COLO668 (cell line): ENCODE measurements at regions not wholly inside any gene's neighbourhood (a gene's known extent, or its start where the extent isn't known, plus 50 kb on each side); places are given as distances from the start of the nearest gene placed in this dataset.

Source experiments
- DNase-seq: peaks from one replicate; lab custom pipeline; 2025; ENCODE audit not compliant: unreplicated experiment; lab: John Stamatoyannopoulos, UW

- no peak for DNase-seq
These were observed 630.2 kb upstream of the CADM1 start for GRCh38 chr11:116134450-116134849.

DNA sequence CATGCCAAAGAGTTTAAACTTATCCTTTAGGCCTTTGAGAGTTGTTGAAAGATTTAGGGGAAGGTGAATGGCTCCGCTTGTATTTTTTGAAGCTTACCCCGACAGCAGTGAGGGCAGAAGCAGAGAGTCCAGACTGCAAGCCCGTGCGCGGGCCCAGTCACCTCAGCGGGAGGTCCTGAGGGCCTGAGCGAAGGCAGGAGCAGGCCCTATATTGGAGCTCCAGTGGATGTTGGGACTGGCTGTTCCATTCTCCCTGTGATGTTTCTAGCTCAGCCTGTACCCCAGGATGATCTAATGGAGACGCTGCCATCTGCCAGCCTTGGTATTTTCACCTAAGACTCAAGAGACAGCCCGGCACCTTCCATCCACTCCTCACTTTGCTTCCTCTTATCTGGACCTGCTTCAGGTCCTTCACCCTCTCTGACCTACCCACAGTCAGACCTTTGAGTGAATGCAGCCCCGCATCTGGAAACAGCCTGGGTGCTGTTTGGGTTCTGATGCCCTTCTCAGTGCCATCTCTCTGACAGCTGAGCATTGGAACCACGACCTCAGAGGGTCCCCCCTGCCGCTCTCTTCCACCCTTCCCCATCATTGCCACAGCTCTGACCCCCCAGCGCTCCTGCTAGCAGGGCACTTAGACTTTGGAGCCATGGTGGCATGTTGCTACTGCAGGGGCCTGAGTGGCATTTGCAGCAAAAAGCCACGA, 628.2 kb upstream of the CADM1 start:
- DNase-seq, result no peak

GRCh38 chr11:116130122-116130521, 625.9 kb upstream of the CADM1 start:
- DNase-seq, result no peak

- DNase-seq, result no peak
These were observed 625.2 kb upstream of the CADM1 start for GRCh38 chr11:116129456-116129855.

GRCh38 chr11:116126562-116126961, 622.3 kb upstream of the CADM1 start:
- DNase-seq, result no peak

DNA sequence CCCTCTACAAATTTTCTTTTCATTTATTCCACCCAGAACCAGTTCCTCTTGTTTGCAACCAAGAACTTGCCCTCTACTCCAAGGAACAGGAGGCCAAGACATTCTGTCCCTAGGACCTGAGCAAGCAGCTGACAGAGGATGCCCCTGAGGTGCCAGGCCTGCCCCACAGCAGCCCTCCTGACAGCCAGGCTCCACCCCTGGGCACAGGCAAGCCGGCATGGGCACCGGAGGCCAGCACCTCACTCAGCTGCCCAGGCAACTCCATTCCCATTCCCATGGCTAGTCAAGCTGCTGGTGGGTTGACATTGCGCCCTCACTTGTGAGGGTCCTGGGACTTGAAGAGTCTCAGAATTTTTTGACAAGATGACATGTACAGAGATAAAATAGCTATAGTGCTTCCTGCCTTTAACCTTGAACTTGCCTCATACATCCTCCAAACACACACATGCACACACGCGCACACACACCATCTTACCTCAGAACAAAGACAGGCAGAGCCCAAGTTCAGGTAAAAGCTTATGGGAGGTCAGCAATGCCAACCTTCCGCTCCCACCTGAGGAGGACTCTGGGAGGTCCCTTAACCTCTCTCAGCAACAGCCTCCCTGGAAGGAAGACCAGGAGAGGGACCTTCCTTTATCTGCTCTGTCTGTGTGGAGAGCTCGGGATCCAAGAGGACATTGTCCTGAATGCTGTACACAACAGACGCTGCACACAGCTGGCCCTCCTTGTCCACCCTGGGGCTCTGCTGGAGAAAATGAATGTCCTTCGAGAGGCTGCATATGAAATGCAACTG, 620.9 kb upstream of the CADM1 start:
- DNase-seq, result no peak

GRCh38 chr11:116123739-116124138, 619.5 kb upstream of the CADM1 start:
- no peak for DNase-seq

- DNase-seq, result no peak
These were observed 618.7 kb upstream of the CADM1 start for GRCh38 chr11:116122697-116123472.

- no peak for DNase-seq
These were observed 614.9 kb upstream of the CADM1 start for GRCh38 chr11:116119158-116119557.

GRCh38 chr11:116118138-116118470, 613.9 kb upstream of the CADM1 start:
- no peak for DNase-seq

DNA sequence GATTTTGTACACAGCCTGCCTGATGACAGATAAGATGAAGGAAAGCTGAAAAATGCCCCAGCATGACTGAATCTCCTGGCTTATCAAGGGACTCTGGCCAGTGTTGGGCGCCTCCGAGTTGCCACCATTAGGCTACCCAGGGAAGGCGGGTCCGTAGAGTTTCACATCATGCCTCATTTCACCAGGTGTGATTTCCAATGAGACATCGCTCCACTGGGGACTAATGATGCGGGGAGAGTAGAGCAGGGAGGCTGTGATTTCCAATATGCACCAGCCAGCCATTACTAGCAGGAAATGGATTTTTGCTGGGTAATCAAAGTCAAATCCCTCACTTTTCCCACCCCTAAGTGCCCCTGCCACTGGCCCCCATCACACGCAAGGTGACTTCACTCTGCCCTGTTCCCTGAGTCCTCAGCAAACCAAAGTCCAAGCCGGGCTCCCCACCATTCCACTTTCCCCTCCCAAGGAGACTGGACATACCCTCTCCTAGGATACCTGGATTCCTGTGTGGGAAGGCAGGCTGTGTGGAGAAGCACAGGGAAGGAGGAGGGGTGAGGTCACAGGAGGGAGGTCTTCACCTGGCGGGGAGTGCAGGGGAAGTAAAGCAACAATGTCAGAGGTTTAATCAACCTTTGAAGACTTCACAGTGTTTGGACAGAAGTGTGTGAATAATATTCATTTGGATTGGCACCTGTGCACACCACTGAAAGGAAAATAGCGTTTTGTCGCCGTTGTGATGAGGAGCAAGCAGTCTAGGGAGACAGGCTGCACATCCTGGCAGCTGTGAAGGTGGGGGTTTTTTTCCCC, 613.3 kb upstream of the CADM1 start:
- DNase-seq, result no peak

DNA sequence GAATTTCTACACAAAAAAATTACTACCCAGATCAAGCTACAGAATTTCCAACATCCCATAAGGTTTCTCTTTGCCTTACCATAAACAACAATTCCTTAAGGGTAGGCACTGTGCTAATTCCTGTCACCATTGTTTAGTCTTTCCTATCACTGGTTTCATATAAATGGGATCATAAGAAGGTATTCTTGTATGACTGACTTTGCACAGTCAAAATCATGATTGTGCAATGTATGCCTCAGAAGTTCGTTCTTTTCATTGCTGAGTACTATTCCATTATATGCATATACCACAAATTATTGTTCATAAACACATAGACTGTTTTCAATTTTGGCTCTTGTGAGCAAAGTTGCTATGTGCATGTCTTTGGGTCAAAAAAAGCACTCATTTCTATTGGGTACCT, 611.6 kb upstream of the CADM1 start:
- DNase-seq, result no peak

- DNase-seq, result no peak
These were observed 610.0 kb upstream of the CADM1 start for GRCh38 chr11:116114198-116114651.

- no peak for DNase-seq
These were observed 608.1 kb upstream of the CADM1 start for GRCh38 chr11:116112087-116112935.

GRCh38 chr11:116111546-116111945, 607.3 kb upstream of the CADM1 start:
- no peak for DNase-seq

GRCh38 chr11:116110802-116111201, 606.6 kb upstream of the CADM1 start:
- no peak for DNase-seq

- DNase-seq, result no peak
These were observed 606.1 kb upstream of the CADM1 start for GRCh38 chr11:116110356-116110755.

GRCh38 chr11:116109228-116109627, 605.0 kb upstream of the CADM1 start:
- no peak for DNase-seq

DNA sequence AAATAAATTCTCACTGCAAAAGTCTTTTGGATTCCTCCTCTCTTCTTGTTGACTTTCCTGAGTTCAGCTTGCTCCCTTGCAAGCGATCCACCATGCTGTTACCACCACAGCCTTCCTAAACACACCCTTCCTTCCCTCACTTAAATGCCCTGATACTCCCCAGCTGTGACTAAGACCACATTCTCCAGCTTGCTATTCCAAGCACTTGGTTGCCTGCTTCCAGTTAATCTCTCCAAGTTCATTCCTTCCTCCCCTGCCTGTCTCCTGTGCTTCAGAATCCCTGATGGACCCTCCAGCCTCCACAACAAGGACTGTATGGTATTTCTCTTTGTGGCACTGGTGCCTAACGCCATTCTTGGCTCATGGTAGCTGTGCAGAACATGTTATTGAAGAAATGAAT, 603.9 kb upstream of the CADM1 start:
- DNase-seq, result no peak

- no peak for DNase-seq
These were observed 603.0 kb upstream of the CADM1 start for GRCh38 chr11:116107229-116107628.
